VCaP (cell line): ENCODE measurements at regions not wholly inside any gene's neighbourhood (a gene's known extent, or its start where the extent isn't known, plus 50 kb on each side); places are given as distances from the start of the nearest gene placed in this dataset.

Experiments
- H3K27ac ChIP-seq: fragments of 450-650 bp; 2 replicates; pipeline ENCODE4 v1.5.1; 2017
- TF ChIP-seq, protein P1 (sequence below): fragments of 450-650 bp; conservative IDR thresholded peaks from 2 replicates; pipeline ENCODE4 v1.5.1; 2017; ENCODE audit warnings: mild to moderate bottlenecking, moderate library complexity

- TF ChIP-seq, protein P1, sequence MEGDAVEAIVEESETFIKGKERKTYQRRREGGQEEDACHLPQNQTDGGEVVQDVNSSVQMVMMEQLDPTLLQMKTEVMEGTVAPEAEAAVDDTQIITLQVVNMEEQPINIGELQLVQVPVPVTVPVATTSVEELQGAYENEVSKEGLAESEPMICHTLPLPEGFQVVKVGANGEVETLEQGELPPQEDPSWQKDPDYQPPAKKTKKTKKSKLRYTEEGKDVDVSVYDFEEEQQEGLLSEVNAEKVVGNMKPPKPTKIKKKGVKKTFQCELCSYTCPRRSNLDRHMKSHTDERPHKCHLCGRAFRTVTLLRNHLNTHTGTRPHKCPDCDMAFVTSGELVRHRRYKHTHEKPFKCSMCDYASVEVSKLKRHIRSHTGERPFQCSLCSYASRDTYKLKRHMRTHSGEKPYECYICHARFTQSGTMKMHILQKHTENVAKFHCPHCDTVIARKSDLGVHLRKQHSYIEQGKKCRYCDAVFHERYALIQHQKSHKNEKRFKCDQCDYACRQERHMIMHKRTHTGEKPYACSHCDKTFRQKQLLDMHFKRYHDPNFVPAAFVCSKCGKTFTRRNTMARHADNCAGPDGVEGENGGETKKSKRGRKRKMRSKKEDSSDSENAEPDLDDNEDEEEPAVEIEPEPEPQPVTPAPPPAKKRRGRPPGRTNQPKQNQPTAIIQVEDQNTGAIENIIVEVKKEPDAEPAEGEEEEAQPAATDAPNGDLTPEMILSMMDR, result no peak
- no peak overlapping the region for H3K27ac ChIP-seq
Measured at GRCh38 chr5:159698322-159698721, 218.0 kb upstream of the ADRA1B start.

GRCh38 chr5:159700016-159700415 is 216.3 kb upstream of the ADRA1B start:
- H3K27ac ChIP-seq, result no peak overlapping the region
- TF ChIP-seq, protein P1, result no peak

- TF ChIP-seq, protein P1, result no peak
Measured at GRCh38 chr5:159702301-159702700, 214.0 kb upstream of the ADRA1B start.

GRCh38 chr5:159702826-159703225 is 213.5 kb upstream of the ADRA1B start:
- no peak overlapping the region for H3K27ac ChIP-seq
- TF ChIP-seq, protein P1, result no peak

More at GRCh38 chr5:159702301-159702700, 214.0 kb upstream of the ADRA1B start:
- H3K27ac ChIP-seq, result no peak overlapping the region

GRCh38 chr5:159704160-159704559 is 212.1 kb upstream of the ADRA1B start:
- TF ChIP-seq, protein P1, result no peak
- H3K27ac ChIP-seq, result no peak overlapping the region

GRCh38 chr5:159705948-159706347 is 210.3 kb upstream of the ADRA1B start:
- no peak overlapping the region for H3K27ac ChIP-seq
- TF ChIP-seq, protein P1, result no peak

- H3K27ac ChIP-seq, result no peak overlapping the region
- TF ChIP-seq, protein P1, result no peak
Measured at GRCh38 chr5:159708090-159708489, 208.2 kb upstream of the ADRA1B start.
